ENCODE measurements at regions not wholly inside any gene's neighbourhood (a gene's known extent, or its start where the extent isn't known, plus 50 kb on each side); places are given as distances from the start of the nearest gene placed in this dataset.

GRCh38 chr17:56074361-56074890 is 78.8 kb upstream of the ANKFN1 start:
- H3K36me3 Mint-ChIP-seq = no peaks in the 10 kb centered on the region
- no peak for ATAC-seq

GRCh38 chr17:56076980-56077379 is 76.3 kb upstream of the ANKFN1 start:
- CTCF ChIA-PET = no interaction called here
- no peak for DNase-seq
- POLR2A ChIA-PET = no interaction called here
- Mint-ChIP-seq H3K4me1 (no peaks in the 10 kb centered on the region), H3K27me3 (peaks cover 0 to 7% (median 4%) of the 10 kb centered on the region in 5 donors), H3K9me3 (peaks cover 0 to 14% (median 3%) of the 10 kb centered on the region in 11 donors), H3K27ac (no peak overlapping the region), H3K36me3 (no peaks in the 10 kb centered on the region), H3K4me3 (no peak overlapping the region)
- ATAC-seq = no peak
- no peak overlapping the region for H3K4me3 ChIP-seq (ENCODE audit: low read length)
- no peaks in the 10 kb centered on the region for H3K4me1 ChIP-seq (ENCODE audit: control insufficient read depth in 2 of 2, insufficient read depth in 2 of 2, low read length in 2 of 2)
- no peaks in the 10 kb centered on the region for H3K36me3 ChIP-seq (ENCODE audit: control insufficient read depth in 2 of 3, insufficient read depth in 3 of 3, low read length in 3 of 3)
- no peaks in the 10 kb centered on the region for H3K27me3 ChIP-seq (ENCODE audit: control insufficient read depth in 2 of 2, insufficient read depth in 2 of 2, low read length in 2 of 2)
- H3K9me3 ChIP-seq (ENCODE audit: control insufficient read depth in 2 of 3, low read length in 3 of 3) = no peaks in the 10 kb centered on the region
- intact Hi-C loops (cut with micrococcal nuclease) = no loop called here
- no peak overlapping the region for H3K27ac ChIP-seq (ENCODE audit: low read depth, low read length)

More at GRCh38 chr17:56074361-56074890, 78.8 kb upstream of the ANKFN1 start:
- no peaks in the 10 kb centered on the region for H3K27me3 ChIP-seq (ENCODE audit: control insufficient read depth in 2 of 2, insufficient read depth in 2 of 2, low read length in 2 of 2)
- H3K27ac ChIP-seq (ENCODE audit: low read depth, low read length) = no peak overlapping the region
- intact Hi-C loops (cut with micrococcal nuclease) = no loop called here
- no peaks in the 10 kb centered on the region for H3K36me3 ChIP-seq (ENCODE audit: control insufficient read depth in 2 of 3, insufficient read depth in 3 of 3, low read length in 3 of 3)
- CTCF ChIA-PET = no interaction called here
- Mint-ChIP-seq H3K27ac (no peak overlapping the region), H3K4me3 (no peak overlapping the region), H3K27me3 (peaks cover 0 to 18% (median 0%) of the 10 kb centered on the region in 5 donors), H3K4me1 (no peaks in the 10 kb centered on the region), H3K9me3 (peaks cover 0 to 14% (median 3%) of the 10 kb centered on the region in 11 donors)
- no peaks in the 10 kb centered on the region for H3K4me1 ChIP-seq (ENCODE audit: control insufficient read depth in 2 of 2, insufficient read depth in 2 of 2, low read length in 2 of 2)
- H3K9me3 ChIP-seq (ENCODE audit: control insufficient read depth in 2 of 3, low read length in 3 of 3) = no peaks in the 10 kb centered on the region
- no peak overlapping the region for H3K4me3 ChIP-seq (ENCODE audit: low read length)
- DNase-seq = no peak
- POLR2A ChIA-PET = no interaction called here

- no peak for DNase-seq
- ATAC-seq = no peak
- H3K36me3 Mint-ChIP-seq = no peaks in the 10 kb centered on the region
- intact Hi-C loops (cut with micrococcal nuclease) = no loop called here
- Histone ChIP-seq H3K4me3 (ENCODE audit: low read length) (no peak overlapping the region), H3K4me1 (ENCODE audit: control insufficient read depth in 2 of 2, insufficient read depth in 2 of 2, low read length in 2 of 2) (no peaks in the 10 kb centered on the region), H3K27ac (ENCODE audit: low read depth, low read length) (no peak overlapping the region), H3K36me3 (ENCODE audit: control insufficient read depth in 2 of 3, insufficient read depth in 3 of 3, low read length in 3 of 3) (no peaks in the 10 kb centered on the region), H3K9me3 (ENCODE audit: control insufficient read depth in 2 of 3, low read length in 3 of 3) (no peaks in the 10 kb centered on the region), H3K27me3 (ENCODE audit: control insufficient read depth in 2 of 2, insufficient read depth in 2 of 2, low read length in 2 of 2) (no peaks in the 10 kb centered on the region)
- no peak overlapping the region for H3K27ac Mint-ChIP-seq
- ChIA-PET POLR2A (no interaction called here), CTCF (no interaction called here)
- H3K4me1 Mint-ChIP-seq = no peaks in the 10 kb centered on the region
- H3K4me3 Mint-ChIP-seq = no peak overlapping the region
- peaks cover 0 to 12% (median 3%) of the 10 kb centered on the region in 11 donors for H3K9me3 Mint-ChIP-seq
- peaks cover 0 to 12% (median 5%) of the 10 kb centered on the region in 5 donors for H3K27me3 Mint-ChIP-seq
Measured at GRCh38 chr17:56083475-56083874, 69.8 kb upstream of the ANKFN1 start.

GRCh38 chr17:56085576-56086267 is 67.6 kb upstream of the ANKFN1 start:
- Histone ChIP-seq H3K9me3 (ENCODE audit: control insufficient read depth in 2 of 3, low read length in 3 of 3) (no peaks in the 10 kb centered on the region), H3K27ac (ENCODE audit: low read depth, low read length) (no peak overlapping the region), H3K4me1 (ENCODE audit: control insufficient read depth in 2 of 2, insufficient read depth in 2 of 2, low read length in 2 of 2) (no peaks in the 10 kb centered on the region), H3K27me3 (ENCODE audit: control insufficient read depth in 2 of 2, insufficient read depth in 2 of 2, low read length in 2 of 2) (no peaks in the 10 kb centered on the region), H3K36me3 (ENCODE audit: control insufficient read depth in 2 of 3, insufficient read depth in 3 of 3, low read length in 3 of 3) (no peaks in the 10 kb centered on the region), H3K4me3 (ENCODE audit: low read length) (no peak overlapping the region)
- ATAC-seq (no peak), DNase-seq (no peak)
- Mint-ChIP-seq H3K27me3 (peaks cover 0 to 18% (median 8%) of the 10 kb centered on the region in 5 donors), H3K4me3 (no peak overlapping the region), H3K36me3 (no peaks in the 10 kb centered on the region), H3K27ac (no peak overlapping the region), H3K4me1 (no peaks in the 10 kb centered on the region), H3K9me3 (peaks cover 0 to 10% (median 3%) of the 10 kb centered on the region in 11 donors)
- intact Hi-C loops (cut with micrococcal nuclease) = no loop called here
- CTCF ChIA-PET = no interaction called here
- POLR2A ChIA-PET = no interaction called here

- Mint-ChIP-seq H3K4me1 (no peaks in the 10 kb centered on the region), H3K36me3 (no peaks in the 10 kb centered on the region), H3K4me3 (no peak overlapping the region), H3K9me3 (peaks cover 0 to 10% (median 3%) of the 10 kb centered on the region in 11 donors), H3K27ac (no peak overlapping the region), H3K27me3 (peaks cover 0 to 20% (median 4%) of the 10 kb centered on the region in 5 donors)
- ATAC-seq (no peak), DNase-seq (no peak)
- POLR2A ChIA-PET = no interaction called here
- intact Hi-C loops (cut with micrococcal nuclease) = no loop called here
- Histone ChIP-seq H3K9me3 (ENCODE audit: control insufficient read depth in 2 of 3, low read length in 3 of 3) (no peaks in the 10 kb centered on the region), H3K4me1 (ENCODE audit: control insufficient read depth in 2 of 2, insufficient read depth in 2 of 2, low read length in 2 of 2) (no peaks in the 10 kb centered on the region), H3K4me3 (ENCODE audit: low read length) (no peak overlapping the region), H3K27ac (ENCODE audit: low read depth, low read length) (no peak overlapping the region), H3K27me3 (ENCODE audit: control insufficient read depth in 2 of 2, insufficient read depth in 2 of 2, low read length in 2 of 2) (no peaks in the 10 kb centered on the region), H3K36me3 (ENCODE audit: control insufficient read depth in 2 of 3, insufficient read depth in 3 of 3, low read length in 3 of 3) (no peaks in the 10 kb centered on the region)
- CTCF ChIA-PET = no interaction called here
Measured at GRCh38 chr17:56087199-56087598, 66.1 kb upstream of the ANKFN1 start.

GRCh38 chr17:56096026-56096810 is 57.1 kb upstream of the ANKFN1 start:
- no peaks in the 10 kb centered on the region for H3K9me3 ChIP-seq (ENCODE audit: control insufficient read depth in 2 of 3, low read length in 3 of 3)
- ChIA-PET POLR2A (no interaction called here), CTCF (no interaction called here)
- no peaks in the 10 kb centered on the region for H3K4me1 ChIP-seq (ENCODE audit: control insufficient read depth in 2 of 2, insufficient read depth in 2 of 2, low read length in 2 of 2)
- no peaks in the 10 kb centered on the region for H3K36me3 Mint-ChIP-seq
- no peaks in the 10 kb centered on the region for H3K9me3 Mint-ChIP-seq
- no peaks in the 10 kb centered on the region for H3K4me1 Mint-ChIP-seq
- intact Hi-C loops (cut with micrococcal nuclease) = no loop called here
- H3K27ac ChIP-seq (ENCODE audit: low read depth, low read length) = no peak overlapping the region
- no peak overlapping the region for H3K4me3 Mint-ChIP-seq
- DNase-seq (no peak), ATAC-seq (no peak)
- peaks cover 4 to 21% (median 6%) of the 10 kb centered on the region in 5 donors for H3K27me3 Mint-ChIP-seq
- no peaks in the 10 kb centered on the region for H3K36me3 ChIP-seq (ENCODE audit: control insufficient read depth in 2 of 3, insufficient read depth in 3 of 3, low read length in 3 of 3)
- no peak overlapping the region for H3K27ac Mint-ChIP-seq
- no peaks in the 10 kb centered on the region for H3K27me3 ChIP-seq (ENCODE audit: control insufficient read depth in 2 of 2, insufficient read depth in 2 of 2, low read length in 2 of 2)
- H3K4me3 ChIP-seq (ENCODE audit: low read length) = no peak overlapping the region

Data from naive thymus-derived CD4-positive, alpha-beta T cell (primary cell).